Caco-2 (cell line): ENCODE measurements at regions not wholly inside any gene's neighbourhood (a gene's known extent, or its start where the extent isn't known, plus 50 kb on each side); places are given as distances from the start of the nearest gene placed in this dataset.
"Not testable (repeated sequence)": the region's sequence is repeated elsewhere in the genome, so short reads cannot be mapped to it uniquely, and the experiment has no call there.

Source experiments
- BruUV-seq: library from RNA; stranded (reverse); fragments of 400-500 nt; replicated peaks from 2 replicates; lab custom pipeline; 2021; lab: Mats Ljungman, UMichigan
- CTCF ChIA-PET: fragments of 300-600 bp; sonication (Branson Sonifier 250); formaldehyde crosslinking; loops from one replicate; lab custom pipeline; 2022; ENCODE audit warnings: antibody characterized with exemption; lab: Charles Lee
- POLR2A ChIA-PET: fragments of 300-600 bp; sonication (Branson Sonifier 250); formaldehyde crosslinking; loops from one replicate; lab custom pipeline; 2022; ENCODE audit warnings: antibody characterized with exemption; lab: Charles Lee
- DNase-seq, 2 experiments: peaks; one replicate each; pipeline versions ENCODE4 v3.0.0 to v3.0.0-alpha.2; 2020 to 2022
- H3K27me3 ChIP-seq: replicated peaks from 2 replicates; pipeline ENCODE4 v1.6.0; 2011; ENCODE audit warnings: low read length; ENCODE audit not compliant: control insufficient read depth, insufficient read depth
- H3K36me3 ChIP-seq: 2 replicates; pipeline ENCODE4 v1.5.1; 2011; ENCODE audit warnings: low read length; ENCODE audit not compliant: control insufficient read depth, insufficient read depth
- H3K4me1 ChIP-seq: fragments of 250-450 bp; sonication (Bioruptor Pico); 2 replicates; pipeline ENCODE4 v1.5.1; 2020; ENCODE audit warnings: mild to moderate bottlenecking
- H3K4me3 ChIP-seq: 2 replicates; pipeline ENCODE4 v1.5.1; 2011; ENCODE audit warnings: low read depth, mild to moderate bottlenecking, control low read depth, low read length
- H3K9me3 ChIP-seq: fragments of 250-450 bp; sonication (Bioruptor Pico); 2 replicates; pipeline ENCODE4 v1.5.1; 2020; ENCODE audit warnings: mild to moderate bottlenecking, moderate library complexity
- H3K27ac Mint-ChIP-seq: one replicate; pipeline ENCODE4 v1.8.0; 2022; ENCODE audit warnings: mixed read lengths; ENCODE audit not compliant: unreplicated experiment
- H3K27me3 Mint-ChIP-seq: one replicate; pipeline ENCODE4 v1.8.0; 2022; ENCODE audit warnings: mixed read lengths; ENCODE audit not compliant: insufficient read depth, unreplicated experiment
- H3K36me3 Mint-ChIP-seq: one replicate; pipeline ENCODE4 v1.8.0; 2022; ENCODE audit warnings: mild to moderate bottlenecking, mixed read lengths; ENCODE audit not compliant: insufficient read depth, unreplicated experiment
- H3K4me1 Mint-ChIP-seq: one replicate; pipeline ENCODE4 v1.8.0; 2022; ENCODE audit warnings: low read depth, mixed read lengths; ENCODE audit not compliant: unreplicated experiment
- H3K4me3 Mint-ChIP-seq: one replicate; pipeline ENCODE4 v1.8.0; 2022; ENCODE audit warnings: mild to moderate bottlenecking, moderate library complexity, mixed read lengths; ENCODE audit not compliant: unreplicated experiment
- H3K9me3 Mint-ChIP-seq: one replicate; pipeline ENCODE4 v1.8.0; 2022; ENCODE audit warnings: mixed read lengths; ENCODE audit not compliant: unreplicated experiment
- CTCF ChIP-seq, 2 experiments: fragments of 200-600 bp in 1 of 2; IDR thresholded peaks; 1 replicate in 1 of 2; 2 replicates in 1 of 2; pipeline versions ENCODE4 v1.5.1 to v1.8.0; 2011 to 2022; ENCODE audit warnings: antibody characterized with exemption in 1 of 2, control low read depth in 1 of 2, inconsistent platforms in 1 of 2, low read depth in 1 of 2, low read length in 1 of 2, mild to moderate bottlenecking in 1 of 2, moderate library complexity in 1 of 2; ENCODE audit not compliant: insufficient read depth in 1 of 2, severe bottlenecking in 1 of 2, unreplicated experiment in 1 of 2
- intact Hi-C: fragments of 100-400 bp; cut with micrococcal nuclease; formaldehyde crosslinking; loops from one replicate; pipeline ENCODE4 v1.10.0; 2022; ENCODE audit not compliant: unreplicated experiment

DNA sequence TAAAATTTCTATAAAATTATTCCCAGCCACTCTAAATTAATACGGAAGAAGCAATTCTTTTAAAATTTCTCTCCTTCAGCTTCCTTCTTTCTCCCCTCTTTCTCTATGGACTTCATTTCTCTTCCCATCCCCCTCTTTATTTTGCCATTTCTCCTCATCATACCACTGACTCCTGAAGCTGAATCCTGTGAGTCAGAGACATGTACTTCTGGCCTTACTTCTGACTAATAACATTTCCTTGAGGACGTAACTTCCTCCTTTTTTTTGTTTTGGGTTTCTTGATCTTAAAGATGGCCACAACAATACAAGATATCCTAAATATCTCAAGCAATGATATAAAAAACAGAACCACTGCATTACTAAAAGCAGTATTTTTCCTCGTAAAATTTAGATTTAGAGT lies 63.6 kb upstream of the DENND1B start:
- Histone ChIP-seq H3K27me3 (no peaks in the 10 kb centered on the region), H3K4me1 (no peaks in the 10 kb centered on the region), H3K36me3 (no peaks in the 10 kb centered on the region), H3K4me3 (no peak overlapping the region), H3K9me3 (no peaks in the 10 kb centered on the region)
- ChIA-PET CTCF (no interaction called here), POLR2A (no interaction called here)
- H3K27ac Mint-ChIP-seq: no peak overlapping the region
- intact Hi-C loops: no loop called here
- no peaks in the 10 kb centered on the region for H3K27me3 Mint-ChIP-seq
- no peaks in the 10 kb centered on the region for H3K4me1 Mint-ChIP-seq
- H3K9me3 Mint-ChIP-seq: no peaks in the 10 kb centered on the region
- no peaks in the 10 kb centered on the region for H3K36me3 Mint-ChIP-seq
- no peak for TF ChIP-seq CTCF (IDR thresholded peaks at IDR 0.05; ENCODE audit: insufficient read depth in 1 of 2, low read depth in 1 of 2, low read length in 1 of 2, severe bottlenecking in 1 of 2, unreplicated experiment in 1 of 2)
- BruUV-seq: no TSS peak
- no peak overlapping the region for H3K4me3 Mint-ChIP-seq
- no peak for DNase-seq

DNA sequence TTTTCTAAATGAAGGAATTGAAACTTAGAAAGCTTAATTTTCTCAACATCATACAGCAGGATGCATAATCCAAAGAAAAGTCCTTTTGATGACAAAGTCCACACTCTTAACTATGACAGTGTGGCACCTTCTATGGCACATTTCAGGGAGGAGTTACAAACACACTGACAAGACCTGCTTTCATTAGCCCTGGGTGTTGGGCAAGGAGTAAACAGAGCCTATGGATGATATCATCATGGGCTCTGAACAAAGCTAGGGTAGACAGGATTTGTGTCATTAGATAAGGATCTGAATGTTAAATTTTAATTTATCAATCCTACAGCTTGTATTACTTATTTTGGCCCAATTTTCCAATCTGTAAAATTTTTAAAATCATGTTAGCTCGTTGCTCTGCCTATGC lies 62.6 kb upstream of the DENND1B start:
- no peak overlapping the region for H3K4me3 ChIP-seq
- Mint-ChIP-seq H3K4me1 (no peaks in the 10 kb centered on the region), H3K27ac (no peak overlapping the region), H3K27me3 (no peaks in the 10 kb centered on the region), H3K36me3 (no peaks in the 10 kb centered on the region), H3K4me3 (no peak overlapping the region), H3K9me3 (no peaks in the 10 kb centered on the region)
- no peaks in the 10 kb centered on the region for H3K36me3 ChIP-seq
- no peaks in the 10 kb centered on the region for H3K4me1 ChIP-seq
- DNase-seq: no peak
- CTCF ChIA-PET: no interaction called here
- H3K9me3 ChIP-seq: no peaks in the 10 kb centered on the region
- TF ChIP-seq CTCF (IDR thresholded peaks at IDR 0.05; ENCODE audit: insufficient read depth in 1 of 2, low read depth in 1 of 2, low read length in 1 of 2, severe bottlenecking in 1 of 2, unreplicated experiment in 1 of 2): no peak
- no peaks in the 10 kb centered on the region for H3K27me3 ChIP-seq
- BruUV-seq: no TSS peak
- intact Hi-C loops: no loop called here
- POLR2A ChIA-PET: no interaction called here

GRCh38 chr1:197836356-197836755 lies 61.1 kb upstream of the DENND1B start:
- POLR2A ChIA-PET, H3K36me3 ChIP-seq, H3K9me3 ChIP-seq, CTCF ChIA-PET, BruUV-seq, H3K4me1 ChIP-seq, DNase-seq, H3K27me3 Mint-ChIP-seq, H3K36me3 Mint-ChIP-seq, H3K4me1 Mint-ChIP-seq, H3K9me3 Mint-ChIP-seq, H3K27ac Mint-ChIP-seq, H3K4me3 Mint-ChIP-seq, intact Hi-C loops, H3K27me3 ChIP-seq, H3K4me3 ChIP-seq: not testable (repeated sequence)

GRCh38 chr1:197829011-197829410 lies 53.7 kb upstream of the DENND1B start:
- H3K4me3 Mint-ChIP-seq, CTCF ChIA-PET, DNase-seq, BruUV-seq, H3K4me1 ChIP-seq, H3K36me3 ChIP-seq, H3K9me3 ChIP-seq, H3K36me3 Mint-ChIP-seq, POLR2A ChIA-PET, H3K27me3 ChIP-seq, H3K4me1 Mint-ChIP-seq, H3K27ac Mint-ChIP-seq, H3K4me3 ChIP-seq, intact Hi-C loops: not testable (repeated sequence)
- Mint-ChIP-seq H3K27me3 (peaks cover 13% of the 10 kb centered on the region), H3K9me3 (peaks cover 18% of the 10 kb centered on the region)
